GM21423 (cell line): ENCODE measurements at regions not wholly inside any gene's neighbourhood (a gene's known extent, or its start where the extent isn't known, plus 50 kb on each side); places are given as distances from the start of the nearest gene placed in this dataset.

Experiments used
- ATAC-seq: cut with Tn5 transposase; IDR thresholded peaks from one replicate; pipeline ENCODE4 v1.9.1; 2021; ENCODE audit warnings: mild to moderate bottlenecking, moderate library complexity; ENCODE audit not compliant: unreplicated experiment

- ATAC-seq = no peak
Observed at GRCh38 chr5:120217001-120217400, 247.1 kb upstream of the PRR16 start.

- no peak for ATAC-seq
Observed at GRCh38 chr5:120219988-120220387, 244.1 kb upstream of the PRR16 start.

- ATAC-seq = no peak
Observed at GRCh38 chr5:120225524-120225923, 238.6 kb upstream of the PRR16 start.

- ATAC-seq = no peak
Observed at GRCh38 chr5:120228262-120229031, 235.7 kb upstream of the PRR16 start.

- no peak for ATAC-seq
Observed at GRCh38 chr5:120229036-120229435, 235.1 kb upstream of the PRR16 start.

GRCh38 chr5:120231563-120231962 lies 232.5 kb upstream of the PRR16 start:
- no peak for ATAC-seq

- ATAC-seq = peak; percentile 52
Observed at GRCh38 chr5:120236360-120236759, 227.7 kb upstream of the PRR16 start.

GRCh38 chr5:120239086-120239485 lies 225.0 kb upstream of the PRR16 start:
- no peak for ATAC-seq

- ATAC-seq = no peak
Observed at GRCh38 chr5:120240706-120241105, 223.4 kb upstream of the PRR16 start.

GRCh38 chr5:120241400-120241799 lies 222.7 kb upstream of the PRR16 start:
- ATAC-seq = no peak

GRCh38 chr5:120251898-120252297 lies 212.2 kb upstream of the PRR16 start:
- no peak for ATAC-seq

GRCh38 chr5:120252839-120253238 lies 211.3 kb upstream of the PRR16 start:
- ATAC-seq = no peak

- ATAC-seq = no peak
Observed at GRCh38 chr5:120254385-120254784, 209.7 kb upstream of the PRR16 start.

GRCh38 chr5:120255214-120255613 lies 208.9 kb upstream of the PRR16 start:
- no peak for ATAC-seq

- no peak for ATAC-seq
Observed at GRCh38 chr5:120256376-120256775, 207.7 kb upstream of the PRR16 start.

- no peak for ATAC-seq
Observed at GRCh38 chr5:120257358-120257971, 206.6 kb upstream of the PRR16 start.

GRCh38 chr5:120258123-120258522 lies 206.0 kb upstream of the PRR16 start:
- ATAC-seq = no peak

GRCh38 chr5:120260651-120261050 lies 203.4 kb upstream of the PRR16 start:
- ATAC-seq = no peak

- ATAC-seq = no peak
Observed at GRCh38 chr5:120270498-120270897, 193.6 kb upstream of the PRR16 start.

GRCh38 chr5:120293796-120294195 lies 170.3 kb upstream of the PRR16 start:
- ATAC-seq = no peak

- ATAC-seq = no peak
Observed at GRCh38 chr5:120297616-120298015, 166.5 kb upstream of the PRR16 start.

- ATAC-seq = no peak
Observed at GRCh38 chr5:120298981-120299380, 165.1 kb upstream of the PRR16 start.

- no peak for ATAC-seq
Observed at GRCh38 chr5:120304663-120305062, 159.4 kb upstream of the PRR16 start.
